ENCODE measurements at regions not wholly inside any gene's neighbourhood (a gene's known extent, or its start where the extent isn't known, plus 50 kb on each side); places are given as distances from the start of the nearest gene placed in this dataset.

DNA sequence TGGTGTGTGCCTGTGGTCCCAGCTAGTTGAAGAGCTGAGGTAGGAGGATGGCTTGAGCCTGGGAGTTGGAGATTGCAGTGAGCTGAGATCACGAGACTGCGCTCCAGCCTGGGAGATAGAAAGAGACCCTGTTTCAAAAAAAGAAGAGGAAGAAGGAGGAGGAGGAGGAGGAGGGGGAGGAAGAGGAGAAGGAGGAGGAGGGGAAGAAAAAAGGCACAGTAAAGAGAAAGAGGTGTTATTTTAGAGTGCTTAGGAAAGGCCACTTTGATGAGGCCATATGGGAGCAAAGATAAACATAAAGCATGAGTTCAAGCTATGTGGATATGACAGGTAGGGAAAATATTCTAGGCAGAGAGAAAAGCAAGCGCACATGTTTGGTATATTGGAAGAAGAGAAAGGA, 154.1 kb upstream of the BTG1 start:
- H3K27me3 ChIP-seq, result no peaks in the 10 kb centered on the region
- no peaks in the 10 kb centered on the region for H3K79me2 ChIP-seq (ENCODE audit: low read depth)
- H3K4me1 ChIP-seq, result peaks cover 30% of the 10 kb centered on the region
- H3F3A ChIP-seq (ENCODE audit: low read depth), result peaks cover 17% of the 10 kb centered on the region
- H3K9ac ChIP-seq, result no peak overlapping the region
- peaks cover 20% of the 10 kb centered on the region for H3K4me1 Mint-ChIP-seq
- no peak overlapping the region for H3K4me2 ChIP-seq
- H3K9me3 Mint-ChIP-seq, result no peaks in the 10 kb centered on the region
- no peak overlapping the region for H3K27ac ChIP-seq
- H3K4me3 Mint-ChIP-seq, result no peak overlapping the region
- no peak overlapping the region for H3K4me3 ChIP-seq
- no peak for DNase-seq (ENCODE audit: low spot score)
- H4K20me1 ChIP-seq (ENCODE audit: low read depth), result no peaks in the 10 kb centered on the region
- peaks cover 2% of the 10 kb centered on the region for H3K27me3 Mint-ChIP-seq (ENCODE audit: insufficient read depth, low read depth)
- no peaks in the 10 kb centered on the region for H3K9me3 ChIP-seq (ENCODE audit: low read depth)
- H3K36me3 Mint-ChIP-seq, result no peaks in the 10 kb centered on the region
- TF ChIP-seq EZH2 (IDR thresholded peaks at IDR 0.05), result no peak
- no peak for TF ChIP-seq EZH2phosphoT487 (IDR thresholded peaks at IDR 0.05)
- TF ChIP-seq, protein P1, sequence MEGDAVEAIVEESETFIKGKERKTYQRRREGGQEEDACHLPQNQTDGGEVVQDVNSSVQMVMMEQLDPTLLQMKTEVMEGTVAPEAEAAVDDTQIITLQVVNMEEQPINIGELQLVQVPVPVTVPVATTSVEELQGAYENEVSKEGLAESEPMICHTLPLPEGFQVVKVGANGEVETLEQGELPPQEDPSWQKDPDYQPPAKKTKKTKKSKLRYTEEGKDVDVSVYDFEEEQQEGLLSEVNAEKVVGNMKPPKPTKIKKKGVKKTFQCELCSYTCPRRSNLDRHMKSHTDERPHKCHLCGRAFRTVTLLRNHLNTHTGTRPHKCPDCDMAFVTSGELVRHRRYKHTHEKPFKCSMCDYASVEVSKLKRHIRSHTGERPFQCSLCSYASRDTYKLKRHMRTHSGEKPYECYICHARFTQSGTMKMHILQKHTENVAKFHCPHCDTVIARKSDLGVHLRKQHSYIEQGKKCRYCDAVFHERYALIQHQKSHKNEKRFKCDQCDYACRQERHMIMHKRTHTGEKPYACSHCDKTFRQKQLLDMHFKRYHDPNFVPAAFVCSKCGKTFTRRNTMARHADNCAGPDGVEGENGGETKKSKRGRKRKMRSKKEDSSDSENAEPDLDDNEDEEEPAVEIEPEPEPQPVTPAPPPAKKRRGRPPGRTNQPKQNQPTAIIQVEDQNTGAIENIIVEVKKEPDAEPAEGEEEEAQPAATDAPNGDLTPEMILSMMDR (IDR thresholded peaks at IDR 0.05), result no peak
- no peak overlapping the region for H2AFZ ChIP-seq (replicated peaks)
- H3K36me3 ChIP-seq, result no peaks in the 10 kb centered on the region
- no peak overlapping the region for H3K27ac Mint-ChIP-seq

DNA sequence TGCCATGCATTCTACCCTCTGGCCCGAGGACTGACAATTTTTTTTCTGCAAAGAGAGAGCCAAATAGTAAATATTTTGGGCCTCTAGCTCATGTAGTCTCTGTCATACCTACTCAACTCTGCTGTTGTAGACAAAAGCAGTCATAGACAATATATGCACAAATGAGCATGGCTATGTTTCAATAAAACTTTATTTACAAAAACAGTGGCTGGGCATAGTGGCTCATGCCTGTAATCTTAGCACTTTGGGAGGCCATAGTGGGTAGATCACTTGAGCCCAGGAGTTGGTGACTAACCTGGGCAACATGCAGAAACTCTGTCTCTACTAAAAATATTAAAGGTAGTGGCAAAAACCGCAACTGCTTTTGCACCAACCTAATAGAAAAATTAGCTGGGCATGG, 153.7 kb upstream of the BTG1 start:
- Histone ChIP-seq H2AFZ (replicated peaks) (no peak overlapping the region), H3K27ac (no peak overlapping the region), H3K36me3 (no peaks in the 10 kb centered on the region), H3K27me3 (no peaks in the 10 kb centered on the region), H3K4me2 (no peak overlapping the region), H3F3A (ENCODE audit: low read depth) (peaks cover 13% of the 10 kb centered on the region), H3K9ac (no peak overlapping the region), H3K4me1 (peaks cover 30% of the 10 kb centered on the region), H3K4me3 (no peak overlapping the region), H4K20me1 (ENCODE audit: low read depth) (no peaks in the 10 kb centered on the region), H3K79me2 (ENCODE audit: low read depth) (no peaks in the 10 kb centered on the region), H3K9me3 (ENCODE audit: low read depth) (no peaks in the 10 kb centered on the region)
- H3K9me3 Mint-ChIP-seq, result no peaks in the 10 kb centered on the region
- no peaks in the 10 kb centered on the region for H3K36me3 Mint-ChIP-seq
- no peak overlapping the region for H3K4me3 Mint-ChIP-seq
- TF ChIP-seq EZH2phosphoT487 (IDR thresholded peaks at IDR 0.05), result no peak
- TF ChIP-seq, protein P1 (IDR thresholded peaks at IDR 0.05), result no peak
- no peak for TF ChIP-seq EZH2 (IDR thresholded peaks at IDR 0.05)
- DNase-seq (ENCODE audit: low spot score), result no peak
- peaks cover 16% of the 10 kb centered on the region for H3K4me1 Mint-ChIP-seq
- H3K27me3 Mint-ChIP-seq (ENCODE audit: insufficient read depth, low read depth), result peaks cover under 1% of the 10 kb centered on the region
- no peak overlapping the region for H3K27ac Mint-ChIP-seq

DNA sequence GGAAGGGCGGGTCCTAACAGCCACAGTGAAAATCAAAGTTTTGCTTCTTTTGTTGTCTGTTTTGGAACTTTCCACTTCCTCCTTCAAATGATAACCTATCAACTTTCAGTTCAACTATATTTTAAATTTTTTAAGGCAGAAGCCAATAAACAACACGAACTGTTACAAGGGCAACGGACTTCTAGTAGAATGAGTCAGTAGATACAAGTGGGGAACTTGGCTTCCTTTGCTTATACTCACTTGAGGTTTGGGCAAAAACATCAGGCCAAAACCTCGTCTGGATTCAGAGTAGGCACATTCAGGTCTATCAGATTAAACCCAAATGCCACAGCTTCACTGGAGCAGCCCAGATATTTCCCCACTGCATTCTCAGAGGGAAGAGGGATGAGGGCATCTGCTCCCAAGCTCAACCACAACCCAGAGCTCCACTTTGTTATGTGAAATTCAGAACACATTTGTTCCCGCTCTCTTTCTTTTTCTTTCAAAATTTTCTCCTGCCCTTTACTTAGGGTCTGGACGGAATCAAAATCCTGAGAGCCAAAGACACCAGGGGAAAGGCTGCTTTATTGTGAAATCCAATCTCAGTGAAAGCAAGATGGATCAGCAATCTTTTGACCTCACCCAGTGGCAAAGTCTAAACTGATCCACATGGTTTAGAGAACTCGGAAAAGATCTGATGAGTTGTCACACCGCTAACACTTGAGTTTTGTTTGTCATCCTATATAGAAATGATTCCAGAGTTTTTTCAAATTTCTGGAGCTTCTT, 152.5 kb upstream of the BTG1 start:
- Mint-ChIP-seq H3K27me3 (ENCODE audit: insufficient read depth, low read depth) (peaks cover 2% of the 10 kb centered on the region), H3K4me1 (peaks cover 4% of the 10 kb centered on the region), H3K4me3 (no peak overlapping the region), H3K27ac (no peak overlapping the region), H3K9me3 (no peaks in the 10 kb centered on the region), H3K36me3 (no peaks in the 10 kb centered on the region)
- H3K27ac ChIP-seq, result no peak overlapping the region
- H3K36me3 ChIP-seq, result no peaks in the 10 kb centered on the region
- H3K4me3 ChIP-seq, result no peak overlapping the region
- peaks cover under 1% of the 10 kb centered on the region for H3F3A ChIP-seq (ENCODE audit: low read depth)
- TF ChIP-seq EZH2 (IDR thresholded peaks at IDR 0.05) (no peak), EZH2phosphoT487 (IDR thresholded peaks at IDR 0.05) (no peak)
- TF ChIP-seq, protein P1 (IDR thresholded peaks at IDR 0.05), result no peak
- H3K9ac ChIP-seq, result no peak overlapping the region
- H3K27me3 ChIP-seq, result no peaks in the 10 kb centered on the region
- H3K9me3 ChIP-seq (ENCODE audit: low read depth), result no peaks in the 10 kb centered on the region
- H3K4me1 ChIP-seq, result peaks cover 23% of the 10 kb centered on the region
- H3K79me2 ChIP-seq (ENCODE audit: low read depth), result no peaks in the 10 kb centered on the region
- no peak overlapping the region for H2AFZ ChIP-seq (replicated peaks)
- no peaks in the 10 kb centered on the region for H4K20me1 ChIP-seq (ENCODE audit: low read depth)
- H3K4me2 ChIP-seq, result no peak overlapping the region
- DNase-seq (ENCODE audit: low spot score), result no peak

Measured in neural progenitor cell (in vitro differentiated cells).